Testis (tissue), 2 donors: ENCODE measurements at regions not wholly inside any gene's neighbourhood (a gene's known extent, or its start where the extent isn't known, plus 50 kb on each side); places are given as distances from the start of the nearest gene placed in this dataset.

Experiments used
- POLR2A ChIP-seq: fragments of 450-650 bp; IDR thresholded peaks from one replicate; pipeline ENCODE4 v1.6.1; 2017; ENCODE audit warnings: antibody characterized with exemption, mild to moderate bottlenecking, moderate library complexity
- TF ChIP-seq, protein P1 (sequence below), 3 experiments: fragments of 450-650 bp in 2 of 3; fragments of 200-600 bp in 1 of 3; sonication (generic) in 1 of 3; IDR thresholded peaks; one replicate each; pipeline ENCODE4 v1.5.1; 2016 to 2019; ENCODE audit warnings: antibody characterized with exemption in 3 of 3, mild to moderate bottlenecking in 2 of 3, moderate library complexity in 1 of 3

DNA sequence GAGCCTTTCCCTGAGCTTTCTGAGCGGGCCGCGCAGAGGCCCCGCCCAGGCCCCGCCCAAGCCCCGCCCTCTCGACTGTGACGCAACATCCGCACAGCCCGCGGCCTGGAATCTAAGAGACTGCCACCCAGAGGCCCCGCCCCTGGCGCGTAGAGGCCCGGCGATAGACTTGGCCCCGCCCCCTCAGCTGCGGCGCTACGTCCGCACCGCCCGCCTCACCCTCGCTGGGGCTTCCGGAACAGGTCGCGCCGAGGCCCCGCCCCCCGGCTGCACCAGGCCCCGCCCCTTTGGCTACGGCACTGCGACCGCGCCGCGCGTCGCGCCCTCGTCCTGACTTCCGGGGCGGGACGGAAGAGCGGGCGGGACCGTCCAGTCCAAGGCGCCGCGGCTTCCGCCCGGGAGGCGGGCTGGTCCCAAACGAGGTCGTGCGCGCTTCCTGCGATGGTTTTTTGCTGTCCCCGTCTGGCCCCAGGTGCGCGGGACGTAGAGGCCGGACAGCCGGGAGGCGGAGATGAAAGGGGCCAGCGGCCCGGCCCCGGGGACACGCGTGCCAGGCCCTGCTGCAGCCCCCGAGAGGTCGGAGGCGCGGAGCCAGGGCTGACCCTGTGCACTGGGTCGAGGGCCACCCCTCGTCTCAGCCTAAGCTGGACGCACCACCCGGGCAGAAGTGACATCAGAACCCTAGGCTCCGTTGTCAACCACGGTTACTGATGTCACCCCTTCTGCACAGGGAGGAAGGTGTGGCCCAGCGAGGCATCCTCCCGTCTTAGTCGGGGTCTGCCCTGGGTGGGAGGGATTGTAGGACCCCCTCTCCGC, 59.0 kb upstream of the WNT7B start:
- TF ChIP-seq POLR2A, result peak; percentile 91
- TF ChIP-seq, protein P1, sequence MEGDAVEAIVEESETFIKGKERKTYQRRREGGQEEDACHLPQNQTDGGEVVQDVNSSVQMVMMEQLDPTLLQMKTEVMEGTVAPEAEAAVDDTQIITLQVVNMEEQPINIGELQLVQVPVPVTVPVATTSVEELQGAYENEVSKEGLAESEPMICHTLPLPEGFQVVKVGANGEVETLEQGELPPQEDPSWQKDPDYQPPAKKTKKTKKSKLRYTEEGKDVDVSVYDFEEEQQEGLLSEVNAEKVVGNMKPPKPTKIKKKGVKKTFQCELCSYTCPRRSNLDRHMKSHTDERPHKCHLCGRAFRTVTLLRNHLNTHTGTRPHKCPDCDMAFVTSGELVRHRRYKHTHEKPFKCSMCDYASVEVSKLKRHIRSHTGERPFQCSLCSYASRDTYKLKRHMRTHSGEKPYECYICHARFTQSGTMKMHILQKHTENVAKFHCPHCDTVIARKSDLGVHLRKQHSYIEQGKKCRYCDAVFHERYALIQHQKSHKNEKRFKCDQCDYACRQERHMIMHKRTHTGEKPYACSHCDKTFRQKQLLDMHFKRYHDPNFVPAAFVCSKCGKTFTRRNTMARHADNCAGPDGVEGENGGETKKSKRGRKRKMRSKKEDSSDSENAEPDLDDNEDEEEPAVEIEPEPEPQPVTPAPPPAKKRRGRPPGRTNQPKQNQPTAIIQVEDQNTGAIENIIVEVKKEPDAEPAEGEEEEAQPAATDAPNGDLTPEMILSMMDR (IDR thresholded peaks at IDR 0.05), result no peak
